ENCODE measurements at regions not wholly inside any gene's neighbourhood (a gene's known extent, or its start where the extent isn't known, plus 50 kb on each side); places are given as distances from the start of the nearest gene placed in this dataset.
A peak's percentile ranks its signal among the peaks of the same experiment; 100 is the strongest.
"Not testable (repeated sequence)": the region's sequence is repeated elsewhere in the genome, so short reads cannot be mapped to it uniquely, and the experiment has no call there.

GRCh38 chr15:70514251-70514650 lies 249.1 kb downstream of the UACA start:
- H3K4me1 ChIP-seq = no peaks in the 10 kb centered on the region
- intact Hi-C loops (cut with DNase I) = no loop called here
- H3K4me3 ChIP-seq = no peak overlapping the region
- 72 to 80% methylated on average over 7 of the region's 7 CpGs for WGBS, 2 donors
- FAIRE-seq = no peak
- ATAC-seq = no peak
- no peak for DNase-seq
- H3K36me3 ChIP-seq = no peaks in the 10 kb centered on the region
- no peak overlapping the region for H3K27ac ChIP-seq
- no peaks in the 10 kb centered on the region for H3K9me3 ChIP-seq
- no peaks in the 10 kb centered on the region for H3K27me3 ChIP-seq
- TF ChIP-seq CTCF (IDR thresholded peaks at IDR 0.05) = no peak

GRCh38 chr15:70513819-70514218 lies 249.5 kb downstream of the UACA start:
- no peak for TF ChIP-seq CTCF (IDR thresholded peaks at IDR 0.05)
- H3K36me3 ChIP-seq = no peaks in the 10 kb centered on the region
- WGBS, 2 donors = 69 to 79% methylated on average over 4 of the region's 4 CpGs
- H3K9me3 ChIP-seq = no peaks in the 10 kb centered on the region
- no peak overlapping the region for H3K27ac ChIP-seq
- FAIRE-seq (no peak), DNase-seq (no peak), ATAC-seq (no peak)
- H3K27me3 ChIP-seq = no peaks in the 10 kb centered on the region
- intact Hi-C loops (cut with DNase I) = no loop called here
- no peaks in the 10 kb centered on the region for H3K4me1 ChIP-seq
- H3K4me3 ChIP-seq = no peak overlapping the region

- FAIRE-seq (no peak), ATAC-seq (peak in 3 of 4 donors; percentile 43 to 69 (median 67)), DNase-seq (no peak)
Measured at GRCh38 chr15:70512772-70513362, 250.5 kb downstream of the UACA start.

GRCh38 chr15:70511972-70512587 lies 251.3 kb downstream of the UACA start:
- FAIRE-seq; H3K4me3 ChIP-seq; H3K4me1 ChIP-seq; intact Hi-C loops (cut with DNase I); DNase-seq; H3K36me3 ChIP-seq; H3K9me3 ChIP-seq; H3K27ac ChIP-seq; H3K27me3 ChIP-seq; ATAC-seq: not testable (repeated sequence)
- 56 to 58% methylated on average over 2 of the region's 2 CpGs for WGBS, 2 donors

More at GRCh38 chr15:70512772-70513362, 250.5 kb downstream of the UACA start:
- no peaks in the 10 kb centered on the region for H3K9me3 ChIP-seq
- no peaks in the 10 kb centered on the region for H3K27me3 ChIP-seq
- TF ChIP-seq CTCF (IDR thresholded peaks at IDR 0.05) = peak in 1 of 4 donors; percentile 9
- no peaks in the 10 kb centered on the region for H3K36me3 ChIP-seq
- 69 to 76% methylated on average over 8 of the region's 8 CpGs for WGBS, 2 donors
- H3K4me3 ChIP-seq = no peak overlapping the region
- intact Hi-C loops (cut with DNase I) = no loop called here
- H3K27ac ChIP-seq = no peak overlapping the region
- H3K4me1 ChIP-seq = no peaks in the 10 kb centered on the region

GRCh38 chr15:70510433-70510832 lies 252.9 kb downstream of the UACA start:
- H3K9me3 ChIP-seq = no peaks in the 10 kb centered on the region
- FAIRE-seq = no peak
- WGBS, 2 donors = 71 to 88% methylated on average over 2 of the region's 2 CpGs
- no peak overlapping the region for H3K27ac ChIP-seq
- TF ChIP-seq CTCF (IDR thresholded peaks at IDR 0.05) = no peak
- DNase-seq = no peak
- H3K4me1 ChIP-seq = no peaks in the 10 kb centered on the region
- H3K36me3 ChIP-seq = no peaks in the 10 kb centered on the region
- intact Hi-C loops (cut with DNase I) = no loop called here
- H3K27me3 ChIP-seq = no peaks in the 10 kb centered on the region
- no peak overlapping the region for H3K4me3 ChIP-seq
- no peak for ATAC-seq
